ENCODE measurements at regions not wholly inside any gene's neighbourhood (a gene's known extent, or its start where the extent isn't known, plus 50 kb on each side); places are given as distances from the start of the nearest gene placed in this dataset.
"Not testable (repeated sequence)": the region's sequence is repeated elsewhere in the genome, so short reads cannot be mapped to it uniquely, and the experiment has no call there.

GRCh38 chr10:33655165-33655815, 320.8 kb upstream of the NRP1 start:
- intact Hi-C loops (cut with DNase I; ENCODE audit: low total_unique reads) = no loop called here

GRCh38 chr10:33653584-33654367, 319.3 kb upstream of the NRP1 start:
- H3K9me3 ChIP-seq = peaks cover 0 to 12% (median 8%) of the 10 kb centered on the region in 4 donors
- intact Hi-C loops (cut with DNase I; ENCODE audit: low total_unique reads) = no loop called here
- 81 to 88% (median 83%) methylated on average over 7 of the region's 7 CpGs for WGBS, 5 donors
- no peaks in the 10 kb centered on the region for H3K27me3 ChIP-seq
- TF ChIP-seq POLR2AphosphoS5 (IDR thresholded peaks at IDR 0.05) (no peak), POLR2A (IDR thresholded peaks at IDR 0.05) (no peak), EP300 (IDR thresholded peaks at IDR 0.05) (no peak)
- TF ChIP-seq, protein P1, sequence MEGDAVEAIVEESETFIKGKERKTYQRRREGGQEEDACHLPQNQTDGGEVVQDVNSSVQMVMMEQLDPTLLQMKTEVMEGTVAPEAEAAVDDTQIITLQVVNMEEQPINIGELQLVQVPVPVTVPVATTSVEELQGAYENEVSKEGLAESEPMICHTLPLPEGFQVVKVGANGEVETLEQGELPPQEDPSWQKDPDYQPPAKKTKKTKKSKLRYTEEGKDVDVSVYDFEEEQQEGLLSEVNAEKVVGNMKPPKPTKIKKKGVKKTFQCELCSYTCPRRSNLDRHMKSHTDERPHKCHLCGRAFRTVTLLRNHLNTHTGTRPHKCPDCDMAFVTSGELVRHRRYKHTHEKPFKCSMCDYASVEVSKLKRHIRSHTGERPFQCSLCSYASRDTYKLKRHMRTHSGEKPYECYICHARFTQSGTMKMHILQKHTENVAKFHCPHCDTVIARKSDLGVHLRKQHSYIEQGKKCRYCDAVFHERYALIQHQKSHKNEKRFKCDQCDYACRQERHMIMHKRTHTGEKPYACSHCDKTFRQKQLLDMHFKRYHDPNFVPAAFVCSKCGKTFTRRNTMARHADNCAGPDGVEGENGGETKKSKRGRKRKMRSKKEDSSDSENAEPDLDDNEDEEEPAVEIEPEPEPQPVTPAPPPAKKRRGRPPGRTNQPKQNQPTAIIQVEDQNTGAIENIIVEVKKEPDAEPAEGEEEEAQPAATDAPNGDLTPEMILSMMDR (IDR thresholded peaks at IDR 0.05) = no peak
- no peaks in the 10 kb centered on the region for H3K36me3 ChIP-seq
- H3K4me3 ChIP-seq = no peak overlapping the region
- no peaks in the 10 kb centered on the region for H3K4me1 ChIP-seq
- H3K27ac ChIP-seq = no peak overlapping the region
- DNase-seq = no peak

More at GRCh38 chr10:33655165-33655815, 320.8 kb upstream of the NRP1 start:
- no peak for DNase-seq
- Histone ChIP-seq H3K4me1 (no peaks in the 10 kb centered on the region), H3K27ac (no peak overlapping the region), H3K4me3 (no peak overlapping the region), H3K36me3 (no peaks in the 10 kb centered on the region), H3K27me3 (no peaks in the 10 kb centered on the region), H3K9me3 (peaks cover 0 to 11% (median 5%) of the 10 kb centered on the region in 4 donors)
- TF ChIP-seq EP300 (IDR thresholded peaks at IDR 0.05) = no peak
- TF ChIP-seq, protein P1 (IDR thresholded peaks at IDR 0.05) = no peak
- no peak for TF ChIP-seq POLR2A (IDR thresholded peaks at IDR 0.05)
- no peak for TF ChIP-seq POLR2AphosphoS5 (IDR thresholded peaks at IDR 0.05)
- 84 to 88% (median 84%) methylated on average over 8 of the region's 8 CpGs for WGBS, 5 donors

- no peak overlapping the region for H3K27ac ChIP-seq
- peaks cover 0 to 16% (median 13%) of the 10 kb centered on the region in 4 donors for H3K9me3 ChIP-seq
- WGBS, 5 donors = 88 to 96% (median 91%) methylated on average over 3 of the region's 3 CpGs
- no peaks in the 10 kb centered on the region for H3K36me3 ChIP-seq
- no peak for TF ChIP-seq POLR2AphosphoS5 (IDR thresholded peaks at IDR 0.05)
- TF ChIP-seq EP300 (IDR thresholded peaks at IDR 0.05) = no peak
- TF ChIP-seq POLR2A (IDR thresholded peaks at IDR 0.05) = no peak
- TF ChIP-seq, protein P1 (IDR thresholded peaks at IDR 0.05) = no peak
- H3K27me3 ChIP-seq = no peaks in the 10 kb centered on the region
- DNase-seq = no peak
- H3K4me1 ChIP-seq = no peaks in the 10 kb centered on the region
- H3K4me3 ChIP-seq = no peak overlapping the region
- intact Hi-C loops (cut with DNase I; ENCODE audit: low total_unique reads) = no loop called here
Observed at GRCh38 chr10:33652870-33653269, 318.4 kb upstream of the NRP1 start.

GRCh38 chr10:33650131-33650530, 315.7 kb upstream of the NRP1 start:
- DNase-seq; H3K4me3 ChIP-seq; H3K27ac ChIP-seq; intact Hi-C loops (cut with DNase I; ENCODE audit: low total_unique reads); H3K36me3 ChIP-seq; H3K4me1 ChIP-seq; H3K27me3 ChIP-seq: not testable (repeated sequence)
- WGBS, 5 donors = 70 to 83% (median 71%) methylated on average over 2 of the region's 2 CpGs
- H3K9me3 ChIP-seq = peaks cover 0 to 16% (median 13%) of the 10 kb centered on the region in 4 donors

- no peak overlapping the region for H3K27ac ChIP-seq
- DNase-seq = no peak
- H3K27me3 ChIP-seq = no peaks in the 10 kb centered on the region
- intact Hi-C loops (cut with DNase I; ENCODE audit: low total_unique reads) = no loop called here
- H3K4me3 ChIP-seq = no peak overlapping the region
- no peaks in the 10 kb centered on the region for H3K9me3 ChIP-seq
- TF ChIP-seq POLR2AphosphoS5 (IDR thresholded peaks at IDR 0.05) = no peak
- TF ChIP-seq, protein P1 (IDR thresholded peaks at IDR 0.05) = no peak
- no peak for TF ChIP-seq EP300 (IDR thresholded peaks at IDR 0.05)
- no peak for TF ChIP-seq POLR2A (IDR thresholded peaks at IDR 0.05)
- no peaks in the 10 kb centered on the region for H3K36me3 ChIP-seq
- no peaks in the 10 kb centered on the region for H3K4me1 ChIP-seq
Observed at GRCh38 chr10:33643042-33643441, 308.6 kb upstream of the NRP1 start.

Data from stomach (tissue), 8 donors.